HG02610 (cell line): ENCODE measurements at regions not wholly inside any gene's neighbourhood (a gene's known extent, or its start where the extent isn't known, plus 50 kb on each side); places are given as distances from the start of the nearest gene placed in this dataset.
A peak's percentile ranks its signal among the peaks of the same experiment; 100 is the strongest.

ENCODE experiments used
- ATAC-seq: cut with Tn5 transposase; IDR thresholded peaks from one replicate; pipeline ENCODE4 v1.9.1; 2021; ENCODE audit warnings: mild to moderate bottlenecking, moderate library complexity; ENCODE audit not compliant: unreplicated experiment

DNA sequence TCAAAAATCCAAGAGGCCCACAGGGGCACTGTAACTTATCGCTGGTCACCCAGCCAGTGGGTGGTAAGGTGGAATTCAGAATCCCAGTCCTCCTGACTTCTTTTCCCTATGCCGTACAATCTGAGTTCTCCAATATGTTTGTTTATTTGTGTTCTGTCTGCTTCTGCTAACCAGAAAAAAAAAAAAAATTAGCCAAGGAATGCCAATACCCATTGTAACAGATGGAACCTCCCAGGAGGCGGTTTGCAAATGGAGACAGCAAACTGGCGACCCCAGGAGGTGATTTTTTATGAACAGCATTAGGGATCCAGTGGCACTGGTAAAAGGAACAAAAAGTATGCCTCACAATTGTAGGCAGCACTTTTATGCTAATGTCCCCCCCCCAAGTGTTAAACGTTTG, 189.0 kb upstream of the FGGY start:
- no peak for ATAC-seq

DNA sequence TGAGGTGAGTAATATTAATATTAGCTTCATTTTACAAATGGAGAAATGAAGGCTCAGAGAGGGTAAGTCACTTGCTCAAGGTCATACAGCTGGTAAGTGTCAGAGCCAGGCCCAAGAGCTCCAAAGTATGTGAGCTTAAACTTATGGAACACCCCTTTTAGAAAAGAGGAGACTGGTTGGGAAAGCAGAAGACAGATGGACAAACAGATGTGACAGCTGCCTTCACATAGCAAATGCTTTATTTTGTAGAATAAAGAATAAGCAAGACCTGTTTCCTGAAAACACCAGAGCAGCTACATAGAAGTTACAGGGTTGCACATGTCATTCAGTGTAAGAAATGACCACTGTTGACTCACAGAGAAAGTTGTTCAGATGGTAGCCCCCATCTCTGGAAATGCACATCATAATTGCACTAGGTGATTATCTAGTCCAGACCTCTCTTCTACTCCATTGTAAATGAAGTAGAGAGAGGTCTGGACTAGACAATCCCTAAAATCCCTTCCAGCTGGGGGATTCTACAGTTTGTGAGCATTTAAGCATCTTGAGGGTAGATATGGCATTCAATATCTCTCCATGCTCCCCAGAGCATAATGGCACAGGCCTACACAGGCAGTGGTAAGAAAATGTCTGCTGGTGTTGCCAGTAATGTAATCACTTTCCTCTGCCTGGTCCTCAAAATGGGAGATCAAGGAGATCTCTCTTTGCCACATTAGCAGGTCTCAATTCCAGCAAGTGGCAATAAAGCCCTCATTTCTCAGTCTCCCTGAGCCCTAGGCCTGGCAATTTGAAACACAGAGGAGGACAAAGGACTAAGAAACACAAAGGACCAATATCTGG, 188.2 kb upstream of the FGGY start:
- no peak for ATAC-seq

DNA sequence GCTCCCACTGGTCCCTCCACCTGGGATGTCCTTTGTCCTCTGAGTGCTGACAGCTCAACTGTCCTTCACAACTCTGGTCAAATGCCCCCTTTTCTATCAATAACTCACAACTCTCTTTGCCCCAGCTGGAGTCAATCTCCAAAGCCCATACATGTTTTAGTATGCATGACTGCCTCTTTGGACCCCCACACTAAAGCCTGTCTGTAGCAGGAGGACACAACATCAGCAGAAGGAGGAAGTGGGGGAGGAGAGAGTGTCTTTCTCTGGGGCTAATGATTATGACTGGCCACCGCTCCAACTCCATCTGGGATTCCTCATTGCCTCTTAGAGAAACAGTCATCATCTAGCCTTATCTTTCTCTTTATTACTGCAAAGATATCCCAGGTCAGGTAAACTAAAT, 186.6 kb upstream of the FGGY start:
- no peak for ATAC-seq

DNA sequence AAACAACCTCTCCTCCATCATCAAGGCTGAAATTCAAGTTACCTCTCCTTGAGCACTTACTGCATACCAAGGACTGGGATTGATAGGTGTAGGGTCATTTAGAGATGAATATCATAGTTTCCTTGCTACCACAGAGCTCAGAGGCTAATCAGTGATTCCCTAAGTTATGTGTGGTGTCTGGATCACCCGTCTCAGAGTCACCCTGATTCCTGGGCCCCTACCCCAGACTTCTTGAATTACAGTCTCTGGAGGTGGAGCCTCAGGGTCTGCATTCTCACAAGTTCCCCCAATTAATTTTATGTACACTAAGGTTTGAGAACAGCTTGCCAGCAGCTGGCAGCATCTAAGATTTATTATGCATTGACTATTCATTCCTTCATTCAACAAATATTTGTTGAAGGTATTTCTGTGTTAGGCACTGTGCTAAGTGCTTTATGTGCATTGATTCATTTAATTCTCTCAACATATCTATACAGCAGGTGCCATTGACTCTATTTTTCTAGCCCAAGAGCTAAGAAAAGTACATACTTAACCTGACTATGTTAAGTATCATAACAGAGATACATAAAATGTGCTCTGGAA, 182.9 kb upstream of the FGGY start:
- ATAC-seq: no peak

DNA sequence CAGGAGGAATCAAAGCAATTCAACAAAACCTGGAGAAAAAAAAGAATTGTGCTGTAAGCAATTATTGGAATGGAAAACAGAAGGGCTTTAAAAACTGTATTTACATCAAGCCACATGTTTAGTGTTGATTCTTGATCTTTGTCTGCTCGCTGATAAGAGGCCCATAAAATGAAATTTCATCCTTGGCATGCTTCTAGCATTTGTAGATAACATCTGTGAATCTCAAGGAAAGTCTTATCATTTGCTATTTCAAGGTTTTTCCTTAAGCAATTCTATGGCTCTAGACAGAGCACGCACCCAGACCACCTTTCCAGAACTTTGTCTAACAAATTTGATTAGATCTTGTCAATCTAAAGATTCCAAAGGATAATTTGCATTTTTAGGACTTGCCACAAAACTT, 181.0 kb upstream of the FGGY start:
- no peak for ATAC-seq

DNA sequence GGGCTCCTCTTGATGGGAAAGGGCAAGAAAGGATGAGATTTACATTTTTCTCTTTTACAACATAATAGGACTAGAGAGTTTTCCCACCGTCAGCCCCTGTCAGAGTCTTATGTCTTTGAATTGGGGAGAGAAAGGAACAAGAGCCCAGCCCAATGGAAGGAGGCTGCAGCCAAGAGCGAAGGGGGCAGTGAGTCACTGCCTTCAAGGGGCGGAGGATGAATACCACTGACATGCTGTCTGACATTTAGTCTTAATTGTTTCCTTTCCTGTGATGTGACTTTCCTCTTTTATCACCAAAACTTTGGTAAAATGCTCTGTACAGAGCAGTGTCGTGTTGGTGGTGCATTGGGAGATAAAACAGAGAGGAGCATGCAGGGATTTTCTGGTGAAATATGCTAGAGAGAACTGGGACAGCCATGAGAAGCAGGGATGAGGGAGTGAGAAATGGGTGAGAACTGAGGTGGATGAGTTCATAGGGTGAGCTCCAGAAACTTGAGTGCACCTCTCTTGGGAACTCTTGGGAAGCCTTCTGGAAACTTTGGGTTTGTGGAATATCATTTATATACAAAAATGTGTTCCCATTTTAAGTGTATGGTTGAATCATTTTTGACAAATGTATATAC, 179.9 kb upstream of the FGGY start:
- no peak for ATAC-seq

DNA sequence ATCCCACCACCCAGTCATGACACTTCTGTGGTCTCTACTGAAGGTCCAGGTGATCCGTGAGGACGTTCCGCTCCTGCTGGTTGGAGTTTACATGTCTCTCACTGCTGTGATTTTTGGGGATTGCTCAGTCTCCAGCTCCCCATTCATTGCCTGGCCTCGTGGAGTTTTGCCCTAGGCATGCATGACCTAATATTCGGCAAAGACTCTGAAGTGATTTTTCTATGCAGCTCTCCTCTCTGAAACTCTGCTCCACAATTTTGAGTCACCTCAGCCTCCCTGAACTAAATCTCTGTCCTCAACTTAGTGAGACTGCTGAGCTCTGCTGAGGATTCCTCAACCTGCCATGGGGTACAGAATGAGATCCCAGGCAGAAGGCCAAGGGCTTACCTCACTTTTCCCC, 174.4 kb upstream of the FGGY start:
- ATAC-seq: no peak

DNA sequence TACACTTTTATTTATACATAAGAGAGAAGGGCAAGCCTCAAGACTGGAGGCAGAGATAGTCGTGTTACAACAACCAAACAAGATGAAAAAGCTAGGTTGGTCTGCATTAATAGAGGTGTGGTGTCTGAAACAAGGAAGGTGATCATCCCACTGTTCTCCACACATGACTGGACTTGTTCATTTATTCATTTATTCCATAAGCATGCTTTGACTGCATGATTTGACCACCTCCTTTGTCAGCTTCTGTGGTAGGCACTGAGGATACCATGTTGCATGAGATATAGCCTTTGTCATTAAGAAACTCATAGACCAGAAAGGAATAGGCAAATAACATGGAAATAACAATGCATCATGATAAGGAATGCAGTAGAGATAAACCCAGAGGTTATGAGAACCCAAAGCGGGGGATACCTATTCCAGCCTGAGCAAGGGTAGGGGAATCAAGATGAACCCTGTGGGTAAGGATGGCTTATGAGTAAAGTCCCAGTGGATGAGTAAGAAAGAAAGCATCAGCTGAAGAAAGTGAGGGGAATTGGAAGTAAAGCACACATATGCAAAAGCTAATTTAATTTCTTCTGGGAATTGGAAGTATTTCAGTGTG, 173.7 kb upstream of the FGGY start:
- no peak for ATAC-seq

DNA sequence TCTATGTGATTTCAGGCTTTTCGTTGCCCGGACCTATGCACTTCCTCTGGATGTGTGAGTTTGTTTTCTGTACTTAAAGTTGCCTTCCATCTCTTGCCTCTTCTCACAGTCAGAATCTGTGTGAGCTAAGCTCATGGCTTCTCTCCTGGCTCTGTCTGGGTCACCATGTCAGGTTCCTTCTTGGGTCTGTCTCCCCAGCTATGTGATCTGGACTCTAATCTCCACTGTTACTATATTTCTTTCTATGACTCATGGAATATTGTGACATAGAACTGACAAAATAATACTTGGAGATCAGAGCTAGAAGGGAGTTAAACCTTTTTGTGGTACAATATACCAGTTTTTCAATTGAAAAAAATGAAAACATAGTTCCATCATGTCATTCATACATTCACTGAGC, 172.7 kb upstream of the FGGY start:
- no peak for ATAC-seq

DNA sequence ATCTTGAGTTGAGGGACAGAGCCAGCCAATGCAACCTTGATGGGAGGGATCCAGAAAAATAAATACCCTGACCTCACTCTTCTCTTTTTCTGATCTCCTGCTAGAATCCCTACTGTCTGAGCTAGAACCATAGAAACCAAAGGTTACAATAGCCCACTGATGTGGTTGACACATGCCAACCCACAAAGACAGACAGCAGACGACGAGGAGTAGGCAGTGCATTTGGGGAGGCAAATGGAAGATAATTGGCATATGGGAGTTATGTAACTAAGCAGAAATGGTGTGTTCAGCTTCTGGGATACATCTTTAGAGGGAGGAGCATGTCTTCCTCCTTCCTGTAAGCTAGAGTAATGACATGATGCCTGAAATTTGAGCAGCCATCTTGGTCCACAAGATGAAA, 171.7 kb upstream of the FGGY start:
- no peak for ATAC-seq

DNA sequence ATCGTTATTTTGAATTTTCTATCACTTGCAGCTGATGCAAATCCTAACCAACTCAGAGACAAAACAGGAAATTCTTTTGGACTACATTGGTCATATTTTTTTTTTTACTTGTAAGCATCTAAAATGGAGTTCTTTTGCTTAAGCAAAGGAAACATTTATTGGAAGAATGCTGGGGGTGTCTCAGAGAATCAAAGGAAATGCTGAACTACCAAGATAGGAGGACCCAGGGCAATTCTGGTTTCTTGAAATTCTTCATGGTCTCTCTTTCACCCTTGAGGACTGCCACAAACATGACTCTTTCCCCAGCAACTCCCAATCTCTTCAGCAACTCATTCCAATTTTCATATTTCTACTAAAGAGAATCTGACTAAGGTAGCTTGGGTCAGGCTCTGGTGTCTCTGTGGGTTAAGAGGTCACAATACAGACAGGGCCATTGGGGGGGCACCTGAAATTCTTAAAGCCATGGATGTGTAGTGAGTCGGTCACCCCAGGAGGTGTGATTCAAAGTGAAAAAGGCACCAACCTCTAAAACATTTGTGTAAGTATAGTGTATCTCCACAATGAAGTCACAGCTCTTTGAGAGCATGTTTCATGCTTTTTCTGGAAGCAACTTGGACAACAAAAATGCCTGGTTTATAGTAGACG, 171.1 kb upstream of the FGGY start:
- ATAC-seq: peak; percentile 45

DNA sequence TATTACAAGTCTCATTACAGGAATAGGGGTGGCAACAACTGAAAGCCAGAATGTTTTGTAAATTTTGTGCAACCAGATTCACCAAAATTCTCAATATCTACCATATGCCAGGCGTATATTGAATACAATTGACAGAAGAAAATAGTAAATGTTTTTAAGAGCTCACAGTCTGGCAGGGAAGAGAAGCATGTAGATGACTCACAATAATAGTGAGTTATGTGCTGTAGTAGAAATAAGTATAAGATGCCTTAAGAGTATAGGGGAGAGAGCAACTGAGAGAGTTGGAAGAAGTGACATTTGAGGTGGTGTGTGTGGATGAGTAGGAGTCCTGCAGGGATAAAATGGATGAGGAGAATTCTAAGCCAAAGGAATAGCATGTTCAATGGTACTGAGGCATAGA, 170.5 kb upstream of the FGGY start:
- no peak for ATAC-seq

DNA sequence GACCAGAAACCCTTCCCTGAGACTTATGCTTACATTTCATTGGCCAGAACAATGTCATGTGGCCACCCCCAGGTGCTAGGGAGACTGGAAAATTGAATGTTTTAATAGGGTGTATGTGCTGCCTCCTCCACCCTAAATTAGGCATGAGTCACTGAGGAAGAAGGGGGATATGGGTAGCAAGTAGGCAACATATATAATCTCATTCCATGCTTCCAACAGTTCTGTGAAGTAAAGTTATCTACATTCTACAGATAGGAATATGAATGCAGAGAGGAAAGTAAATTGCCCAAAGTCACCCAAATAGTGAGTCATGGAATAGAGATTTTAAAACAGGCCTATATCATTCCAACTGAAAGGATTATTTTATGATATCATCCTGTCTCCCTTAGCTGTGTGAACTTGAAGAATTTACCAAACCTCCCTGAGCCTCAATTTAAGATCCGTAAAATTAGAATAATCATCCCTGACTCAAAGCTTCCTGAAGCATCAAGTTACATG, 168.6 kb upstream of the FGGY start:
- no peak for ATAC-seq

DNA sequence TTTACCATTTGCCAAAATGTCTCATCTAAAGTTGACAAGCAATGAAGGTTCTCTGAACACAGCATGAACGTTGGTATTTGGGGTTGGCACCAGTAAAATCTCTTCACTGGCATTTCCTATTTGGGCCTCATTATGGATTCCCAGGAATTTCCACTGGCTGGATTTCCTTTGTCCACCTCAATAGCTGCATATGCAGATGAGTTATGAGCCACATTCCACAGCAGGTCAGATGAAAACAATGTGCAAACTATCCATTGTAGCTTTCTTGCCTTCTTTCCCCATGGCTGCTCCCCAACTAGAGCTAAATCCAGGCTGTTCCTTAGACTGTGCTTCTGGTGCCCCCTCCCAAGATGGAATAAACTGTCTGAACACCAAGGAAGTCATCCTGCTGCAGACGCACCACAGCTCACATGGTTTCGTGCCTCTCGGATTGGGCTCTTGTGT, 168.1 kb upstream of the FGGY start:
- no peak for ATAC-seq

DNA sequence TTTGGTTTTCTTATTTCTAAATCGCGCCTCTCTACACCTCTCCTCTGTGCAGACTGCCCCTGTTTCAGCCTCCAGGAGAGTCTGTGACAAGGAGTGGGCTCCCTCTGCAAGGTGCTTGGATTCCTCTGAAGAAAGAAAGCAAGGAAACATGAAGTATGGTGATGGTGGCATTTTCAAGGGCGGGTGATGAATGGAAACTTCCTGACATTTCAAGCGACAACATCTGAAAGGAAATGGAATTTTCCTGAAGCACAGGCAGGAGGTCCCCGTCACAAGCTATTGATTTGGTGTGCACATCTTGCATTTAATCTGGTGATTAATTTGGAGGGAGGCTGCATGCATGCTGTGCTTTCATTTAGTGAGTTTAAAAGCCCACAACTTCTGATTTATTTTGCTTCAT, 164.6 kb upstream of the FGGY start:
- no peak for ATAC-seq

DNA sequence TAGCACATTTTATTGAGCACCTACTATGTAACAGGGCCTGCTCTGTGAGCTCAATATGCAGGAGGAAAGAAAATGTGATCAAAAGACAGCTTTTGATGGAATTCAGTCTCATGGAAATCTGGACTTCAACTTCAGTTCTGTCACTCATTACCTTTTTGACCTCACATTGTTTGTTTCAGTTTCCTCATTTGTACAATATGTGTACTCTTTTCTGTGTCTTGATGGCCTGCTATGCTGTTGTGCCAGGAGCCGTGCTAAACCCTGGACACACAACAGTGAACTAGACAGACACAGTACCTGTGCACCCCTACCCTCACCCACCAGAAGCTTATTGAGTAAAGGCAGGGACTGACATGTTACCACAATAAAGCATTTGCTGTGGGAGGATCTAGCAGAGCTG, 162.9 kb upstream of the FGGY start:
- no peak for ATAC-seq

DNA sequence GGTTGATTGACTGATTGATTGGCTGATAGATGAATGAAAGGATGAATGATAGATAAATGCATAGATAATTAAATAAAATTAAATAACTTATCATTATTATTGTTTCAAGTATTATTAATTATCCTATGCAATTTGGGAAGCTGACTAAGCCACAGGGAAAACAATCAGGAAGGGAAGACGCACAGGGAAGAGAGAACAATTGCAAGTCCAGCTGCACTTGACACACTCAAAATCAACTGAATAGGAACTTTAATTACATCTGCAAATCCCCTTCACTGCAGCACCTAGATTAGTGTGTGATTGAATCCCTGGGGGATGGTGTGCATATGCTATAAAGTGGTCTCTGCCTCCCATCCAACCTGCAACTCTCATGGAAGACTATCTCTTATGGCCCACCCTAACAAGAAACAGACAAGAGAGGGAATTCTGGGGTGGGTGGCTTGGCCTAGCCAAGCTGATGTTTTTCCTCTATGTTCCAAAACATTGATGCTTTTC, 161.1 kb upstream of the FGGY start:
- ATAC-seq: no peak

DNA sequence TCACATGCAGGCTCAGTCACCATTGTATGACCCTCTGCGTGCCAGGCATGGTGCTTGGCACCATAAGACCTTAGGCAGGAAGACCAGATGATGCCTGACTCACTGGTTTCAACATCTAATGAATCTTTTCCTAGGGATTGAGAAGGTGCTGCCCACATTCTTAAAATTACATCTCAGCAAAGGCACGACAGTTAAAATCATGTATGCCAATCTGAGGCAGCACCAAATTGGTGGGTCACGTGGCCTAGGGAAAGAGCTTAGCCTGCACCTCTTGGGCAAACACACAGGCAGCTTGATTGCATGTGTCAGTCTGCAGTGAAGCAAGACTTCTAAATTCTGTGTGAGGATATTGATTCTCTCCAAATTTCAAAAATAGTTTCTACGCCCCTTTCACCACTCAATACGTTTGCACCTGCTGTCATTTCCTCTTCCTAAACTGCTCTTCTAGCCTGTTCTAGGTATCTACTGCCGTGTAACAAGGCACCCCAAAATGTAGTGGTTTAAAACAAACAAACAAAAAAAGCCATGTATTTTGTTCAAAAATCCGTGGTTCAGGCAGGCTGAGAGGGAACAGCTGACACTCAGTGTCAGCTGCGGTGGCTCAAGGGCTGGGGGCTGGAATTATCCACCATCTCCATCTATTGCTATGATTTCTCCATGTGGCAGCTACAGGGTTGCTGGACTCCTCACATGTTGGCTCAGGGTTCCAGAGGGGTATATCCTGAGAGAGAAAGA, 160.2 kb upstream of the FGGY start:
- no peak for ATAC-seq

DNA sequence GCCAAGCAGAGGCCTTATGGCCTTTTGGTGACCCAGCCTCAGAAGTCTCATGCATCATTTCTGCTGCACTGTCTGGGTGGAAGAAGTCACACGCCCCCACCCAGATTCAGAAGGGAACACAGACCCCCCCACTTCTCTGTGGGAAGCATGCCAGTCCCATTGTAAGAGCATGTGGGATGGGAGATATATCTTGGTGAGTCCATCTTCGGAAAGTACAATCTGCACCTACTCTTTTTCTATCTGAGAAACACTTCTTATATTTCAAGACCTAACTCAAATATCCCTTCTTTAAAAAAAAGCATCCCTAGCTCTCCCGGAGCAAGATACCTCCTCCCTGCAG, 159.6 kb upstream of the FGGY start:
- ATAC-seq: no peak

DNA sequence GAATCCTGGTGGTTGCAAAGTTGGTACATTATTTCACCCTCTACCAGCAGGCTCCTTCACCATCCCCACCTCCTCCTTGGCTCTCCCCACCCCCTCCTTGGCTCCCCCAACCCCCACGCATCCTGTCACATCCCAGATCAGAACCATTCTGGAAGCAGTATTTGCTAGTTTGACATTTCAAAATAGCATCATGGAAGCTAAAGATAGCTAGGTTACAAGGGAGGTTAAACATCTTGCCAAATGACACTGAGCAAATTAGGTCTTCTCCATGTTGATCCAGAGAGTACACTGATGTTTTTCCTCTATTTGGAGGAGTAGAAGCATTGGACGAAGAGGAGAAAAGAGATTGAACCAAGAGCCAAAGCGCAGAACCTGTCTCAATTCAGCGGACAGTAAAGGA, 158.9 kb upstream of the FGGY start:
- ATAC-seq: no peak

DNA sequence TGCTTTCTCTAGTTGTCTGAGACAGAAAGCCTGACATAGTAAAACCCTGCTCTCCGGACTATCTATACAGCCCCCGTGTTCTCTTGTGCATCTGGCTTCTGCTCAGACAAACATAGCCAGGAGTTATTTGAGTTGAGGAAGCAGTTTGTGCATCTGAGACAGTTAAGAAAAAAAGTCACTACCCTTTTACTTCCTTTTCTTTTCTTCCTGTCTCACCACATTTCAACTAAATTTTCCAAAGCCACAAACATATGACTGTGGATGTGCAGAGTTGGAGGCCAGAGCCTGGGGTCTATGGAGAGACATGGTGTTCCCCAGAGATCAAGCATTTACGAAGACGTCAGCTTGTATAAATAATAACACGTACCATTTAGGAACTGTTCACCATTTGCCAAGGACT, 158.5 kb upstream of the FGGY start:
- no peak for ATAC-seq
